Spleen (tissue), 7 donors: ENCODE measurements at regions not wholly inside any gene's neighbourhood (a gene's known extent, or its start where the extent isn't known, plus 50 kb on each side); places are given as distances from the start of the nearest gene placed in this dataset.

Experiments
- CTCF ChIP-seq, 11 experiments: fragments of 200-600 bp in 7 of 11; fragments of 450-650 bp in 4 of 11; sonication (generic) in 4 of 11; IDR thresholded peaks in 8 of 11; conservative IDR thresholded peaks in 3 of 11; 1 replicate in 7 of 11; 2 replicates in 4 of 11; pipeline versions ENCODE4 v1.4.0 to v1.8.0; 2016 to 2021; ENCODE audit warnings: antibody characterized with exemption in 11 of 11, inconsistent platforms in 4 of 11, mild to moderate bottlenecking in 1 of 11
- POLR2A ChIP-seq, 3 donors: fragments of 450-650 bp; IDR thresholded peaks; one replicate each; pipeline ENCODE4 v1.5.1; 2017; ENCODE audit warnings: antibody characterized with exemption in 3 of 3, mild to moderate bottlenecking in 1 of 3
- donor health status: DM: no; HTN: no; CAD: no; lungs with moderate emphysema.
- donor health status: DM: no; HTN: no; CAD: no.
- donor health status: DM: no; HTN: no; CAD: no.

DNA sequence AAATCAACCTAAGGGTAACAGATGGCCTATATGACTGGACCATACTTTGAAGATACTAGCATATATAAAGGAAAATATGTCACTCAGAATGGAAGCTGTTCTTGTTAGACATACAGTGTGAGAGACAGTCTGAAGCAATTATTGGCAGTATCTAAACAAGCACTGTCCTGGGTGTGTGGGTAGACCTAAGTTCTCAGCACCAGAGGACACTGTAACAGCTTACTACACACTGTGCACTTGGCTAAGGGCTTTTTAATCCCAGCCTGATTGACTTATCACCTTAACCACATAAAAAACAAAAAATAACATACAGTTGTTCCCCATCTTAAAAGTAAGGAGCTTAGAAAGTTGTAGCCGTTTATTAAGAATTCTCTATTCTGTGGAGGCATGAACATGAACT, 1066.1 kb upstream of the FANCL start:
- TF ChIP-seq CTCF (IDR thresholded peaks at IDR 0.05 in 8 of 11, conservative IDR thresholded peaks at IDR 0.05 in 3 of 11) (no peak), POLR2A (IDR thresholded peaks at IDR 0.05) (no peak)
